GM23338 (cell line): ENCODE measurements at regions not wholly inside any gene's neighbourhood (a gene's known extent, or its start where the extent isn't known, plus 50 kb on each side); places are given as distances from the start of the nearest gene placed in this dataset.

Experiments used
- ATAC-seq: fragments of 200-7000 bp; cut with Tn5 transposase; 3 replicates; pipeline ENCODE4 v1.9.1; 2020
- DNase-seq: peaks from one replicate; pipeline ENCODE4 v3.0.0-alpha.2; 2015; ENCODE audit warnings: low spot score
- H2AFZ ChIP-seq: fragments of 200-600 bp; sonication (generic); 2 replicates; pipeline ENCODE4 v1.8.0; 2016; ENCODE audit warnings: antibody characterized with exemption, mild to moderate bottlenecking, moderate library complexity
- H3F3A ChIP-seq: fragments of 200-600 bp; sonication (generic); replicated peaks from 2 replicates; pipeline ENCODE4 v1.8.0; 2017; ENCODE audit warnings: antibody characterized with exemption, mixed run types, low read depth
- H3K27ac ChIP-seq: fragments of 200-600 bp; sonication (generic); 2 replicates; pipeline ENCODE4 v1.6.1; 2016; ENCODE audit warnings: low read depth
- H3K27me3 ChIP-seq: fragments of 200-600 bp; sonication (generic); 2 replicates; pipeline ENCODE4 v1.8.0; 2016; ENCODE audit warnings: mild to moderate bottlenecking, mixed run types, moderate library complexity; ENCODE audit not compliant: insufficient read depth
- H3K36me3 ChIP-seq: fragments of 200-600 bp; sonication (generic); 2 replicates; pipeline ENCODE4 v1.8.0; 2016; ENCODE audit warnings: mild to moderate bottlenecking; ENCODE audit not compliant: insufficient read depth
- H3K4me1 ChIP-seq: fragments of 200-600 bp; sonication (generic); 2 replicates; pipeline ENCODE4 v1.8.0; 2016; ENCODE audit warnings: mild to moderate bottlenecking, moderate library complexity; ENCODE audit not compliant: insufficient read depth
- H3K4me2 ChIP-seq: fragments of 200-600 bp; sonication (generic); 2 replicates; pipeline ENCODE4 v1.7.1; 2017; ENCODE audit warnings: mixed run types
- H3K4me3 ChIP-seq: fragments of 200-600 bp; sonication (generic); 2 replicates; pipeline ENCODE4 v1.6.1; 2016; ENCODE audit warnings: mixed run types
- H3K79me2 ChIP-seq: fragments of 200-600 bp; sonication (generic); replicated peaks from 2 replicates; pipeline ENCODE4 v1.8.0; 2017; ENCODE audit warnings: mild to moderate bottlenecking; ENCODE audit not compliant: insufficient read depth
- H3K9me2 ChIP-seq: fragments of 200-600 bp; sonication (generic); 2 replicates; pipeline ENCODE4 v1.8.0; 2017; ENCODE audit not compliant: insufficient read depth
- H4K20me1 ChIP-seq: fragments of 200-600 bp; sonication (generic); replicated peaks from 2 replicates; pipeline ENCODE4 v1.8.0; 2017; ENCODE audit warnings: mild to moderate bottlenecking; ENCODE audit not compliant: insufficient read depth
- H3K27ac Mint-ChIP-seq: 2 replicates; pipeline ENCODE4 v1.8.0; 2020; ENCODE audit warnings: inconsistent platforms, mild to moderate bottlenecking, moderate library complexity, mixed read lengths
- H3K27me3 Mint-ChIP-seq: 3 replicates; pipeline ENCODE4 v1.8.0; 2022; ENCODE audit warnings: low read depth, mild to moderate bottlenecking, moderate library complexity, mixed read lengths, inconsistent platforms; ENCODE audit not compliant: insufficient read depth, poor library complexity
- H3K36me3 Mint-ChIP-seq: 3 replicates; pipeline ENCODE4 v1.8.0; 2021; ENCODE audit warnings: low read depth, mild to moderate bottlenecking, inconsistent platforms, moderate library complexity, mixed read lengths
- H3K4me1 Mint-ChIP-seq: 3 replicates; pipeline ENCODE4 v1.8.0; 2020; ENCODE audit warnings: mild to moderate bottlenecking, inconsistent platforms, mixed read lengths
- H3K4me3 Mint-ChIP-seq: 3 replicates; pipeline ENCODE4 v1.8.0; 2021; ENCODE audit warnings: moderate library complexity, mild to moderate bottlenecking, inconsistent platforms, mixed read lengths
- H3K9me3 Mint-ChIP-seq: 3 replicates; pipeline ENCODE4 v1.8.0; 2020; ENCODE audit warnings: moderate library complexity, mild to moderate bottlenecking, inconsistent platforms, mixed read lengths
- EZH2phosphoT487 ChIP-seq: fragments of 200-600 bp; sonication (generic); IDR thresholded peaks from one replicate; pipeline ENCODE4 v1.8.1; 2018; ENCODE audit warnings: antibody characterized with exemption; ENCODE audit not compliant: unreplicated experiment
- ZNF331 ChIP-seq: fragments of 250-450 bp; sonication (Bioruptor Pico); IDR thresholded peaks from 2 replicates; pipeline ENCODE4 v1.5.0; 2020; ENCODE audit warnings: low read depth, mild to moderate bottlenecking, moderate library complexity
- TF ChIP-seq, protein P1 (sequence below): IDR thresholded peaks from one replicate; pipeline ENCODE4 v1.6.1; 2018; ENCODE audit warnings: antibody characterized with exemption; ENCODE audit not compliant: unreplicated experiment
- TF ChIP-seq, protein P2 (sequence below): fragments of 250-450 bp; sonication (Bioruptor Pico); IDR thresholded peaks from 2 replicates; pipeline ENCODE4 v1.5.0; 2020; ENCODE audit warnings: mild to moderate bottlenecking, moderate library complexity

DNA sequence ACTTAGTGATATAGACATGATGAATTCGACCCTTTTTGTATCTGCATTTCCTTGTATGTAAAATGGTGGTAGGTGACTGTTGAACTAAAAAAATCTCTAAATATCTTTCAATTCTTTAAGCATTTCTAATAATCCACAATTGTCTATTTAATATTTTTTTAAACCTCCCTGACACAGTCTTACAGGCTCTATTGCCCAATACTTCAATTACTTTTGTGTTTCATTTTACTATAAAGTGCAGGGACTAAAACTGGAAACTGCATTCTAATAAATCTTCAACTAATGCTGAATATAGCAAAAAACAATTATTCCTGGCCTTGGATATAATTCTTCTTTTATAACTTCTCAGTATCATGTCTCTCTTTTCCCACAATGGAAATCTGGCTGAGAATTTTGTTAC is 202.7 kb upstream of the PIK3R1 start:
- no peak for TF ChIP-seq ZNF331 (CRISPR knock-in tag)
- TF ChIP-seq, protein P1, sequence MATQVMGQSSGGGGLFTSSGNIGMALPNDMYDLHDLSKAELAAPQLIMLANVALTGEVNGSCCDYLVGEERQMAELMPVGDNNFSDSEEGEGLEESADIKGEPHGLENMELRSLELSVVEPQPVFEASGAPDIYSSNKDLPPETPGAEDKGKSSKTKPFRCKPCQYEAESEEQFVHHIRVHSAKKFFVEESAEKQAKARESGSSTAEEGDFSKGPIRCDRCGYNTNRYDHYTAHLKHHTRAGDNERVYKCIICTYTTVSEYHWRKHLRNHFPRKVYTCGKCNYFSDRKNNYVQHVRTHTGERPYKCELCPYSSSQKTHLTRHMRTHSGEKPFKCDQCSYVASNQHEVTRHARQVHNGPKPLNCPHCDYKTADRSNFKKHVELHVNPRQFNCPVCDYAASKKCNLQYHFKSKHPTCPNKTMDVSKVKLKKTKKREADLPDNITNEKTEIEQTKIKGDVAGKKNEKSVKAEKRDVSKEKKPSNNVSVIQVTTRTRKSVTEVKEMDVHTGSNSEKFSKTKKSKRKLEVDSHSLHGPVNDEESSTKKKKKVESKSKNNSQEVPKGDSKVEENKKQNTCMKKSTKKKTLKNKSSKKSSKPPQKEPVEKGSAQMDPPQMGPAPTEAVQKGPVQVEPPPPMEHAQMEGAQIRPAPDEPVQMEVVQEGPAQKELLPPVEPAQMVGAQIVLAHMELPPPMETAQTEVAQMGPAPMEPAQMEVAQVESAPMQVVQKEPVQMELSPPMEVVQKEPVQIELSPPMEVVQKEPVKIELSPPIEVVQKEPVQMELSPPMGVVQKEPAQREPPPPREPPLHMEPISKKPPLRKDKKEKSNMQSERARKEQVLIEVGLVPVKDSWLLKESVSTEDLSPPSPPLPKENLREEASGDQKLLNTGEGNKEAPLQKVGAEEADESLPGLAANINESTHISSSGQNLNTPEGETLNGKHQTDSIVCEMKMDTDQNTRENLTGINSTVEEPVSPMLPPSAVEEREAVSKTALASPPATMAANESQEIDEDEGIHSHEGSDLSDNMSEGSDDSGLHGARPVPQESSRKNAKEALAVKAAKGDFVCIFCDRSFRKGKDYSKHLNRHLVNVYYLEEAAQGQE: no peak
- TF ChIP-seq, protein P2, sequence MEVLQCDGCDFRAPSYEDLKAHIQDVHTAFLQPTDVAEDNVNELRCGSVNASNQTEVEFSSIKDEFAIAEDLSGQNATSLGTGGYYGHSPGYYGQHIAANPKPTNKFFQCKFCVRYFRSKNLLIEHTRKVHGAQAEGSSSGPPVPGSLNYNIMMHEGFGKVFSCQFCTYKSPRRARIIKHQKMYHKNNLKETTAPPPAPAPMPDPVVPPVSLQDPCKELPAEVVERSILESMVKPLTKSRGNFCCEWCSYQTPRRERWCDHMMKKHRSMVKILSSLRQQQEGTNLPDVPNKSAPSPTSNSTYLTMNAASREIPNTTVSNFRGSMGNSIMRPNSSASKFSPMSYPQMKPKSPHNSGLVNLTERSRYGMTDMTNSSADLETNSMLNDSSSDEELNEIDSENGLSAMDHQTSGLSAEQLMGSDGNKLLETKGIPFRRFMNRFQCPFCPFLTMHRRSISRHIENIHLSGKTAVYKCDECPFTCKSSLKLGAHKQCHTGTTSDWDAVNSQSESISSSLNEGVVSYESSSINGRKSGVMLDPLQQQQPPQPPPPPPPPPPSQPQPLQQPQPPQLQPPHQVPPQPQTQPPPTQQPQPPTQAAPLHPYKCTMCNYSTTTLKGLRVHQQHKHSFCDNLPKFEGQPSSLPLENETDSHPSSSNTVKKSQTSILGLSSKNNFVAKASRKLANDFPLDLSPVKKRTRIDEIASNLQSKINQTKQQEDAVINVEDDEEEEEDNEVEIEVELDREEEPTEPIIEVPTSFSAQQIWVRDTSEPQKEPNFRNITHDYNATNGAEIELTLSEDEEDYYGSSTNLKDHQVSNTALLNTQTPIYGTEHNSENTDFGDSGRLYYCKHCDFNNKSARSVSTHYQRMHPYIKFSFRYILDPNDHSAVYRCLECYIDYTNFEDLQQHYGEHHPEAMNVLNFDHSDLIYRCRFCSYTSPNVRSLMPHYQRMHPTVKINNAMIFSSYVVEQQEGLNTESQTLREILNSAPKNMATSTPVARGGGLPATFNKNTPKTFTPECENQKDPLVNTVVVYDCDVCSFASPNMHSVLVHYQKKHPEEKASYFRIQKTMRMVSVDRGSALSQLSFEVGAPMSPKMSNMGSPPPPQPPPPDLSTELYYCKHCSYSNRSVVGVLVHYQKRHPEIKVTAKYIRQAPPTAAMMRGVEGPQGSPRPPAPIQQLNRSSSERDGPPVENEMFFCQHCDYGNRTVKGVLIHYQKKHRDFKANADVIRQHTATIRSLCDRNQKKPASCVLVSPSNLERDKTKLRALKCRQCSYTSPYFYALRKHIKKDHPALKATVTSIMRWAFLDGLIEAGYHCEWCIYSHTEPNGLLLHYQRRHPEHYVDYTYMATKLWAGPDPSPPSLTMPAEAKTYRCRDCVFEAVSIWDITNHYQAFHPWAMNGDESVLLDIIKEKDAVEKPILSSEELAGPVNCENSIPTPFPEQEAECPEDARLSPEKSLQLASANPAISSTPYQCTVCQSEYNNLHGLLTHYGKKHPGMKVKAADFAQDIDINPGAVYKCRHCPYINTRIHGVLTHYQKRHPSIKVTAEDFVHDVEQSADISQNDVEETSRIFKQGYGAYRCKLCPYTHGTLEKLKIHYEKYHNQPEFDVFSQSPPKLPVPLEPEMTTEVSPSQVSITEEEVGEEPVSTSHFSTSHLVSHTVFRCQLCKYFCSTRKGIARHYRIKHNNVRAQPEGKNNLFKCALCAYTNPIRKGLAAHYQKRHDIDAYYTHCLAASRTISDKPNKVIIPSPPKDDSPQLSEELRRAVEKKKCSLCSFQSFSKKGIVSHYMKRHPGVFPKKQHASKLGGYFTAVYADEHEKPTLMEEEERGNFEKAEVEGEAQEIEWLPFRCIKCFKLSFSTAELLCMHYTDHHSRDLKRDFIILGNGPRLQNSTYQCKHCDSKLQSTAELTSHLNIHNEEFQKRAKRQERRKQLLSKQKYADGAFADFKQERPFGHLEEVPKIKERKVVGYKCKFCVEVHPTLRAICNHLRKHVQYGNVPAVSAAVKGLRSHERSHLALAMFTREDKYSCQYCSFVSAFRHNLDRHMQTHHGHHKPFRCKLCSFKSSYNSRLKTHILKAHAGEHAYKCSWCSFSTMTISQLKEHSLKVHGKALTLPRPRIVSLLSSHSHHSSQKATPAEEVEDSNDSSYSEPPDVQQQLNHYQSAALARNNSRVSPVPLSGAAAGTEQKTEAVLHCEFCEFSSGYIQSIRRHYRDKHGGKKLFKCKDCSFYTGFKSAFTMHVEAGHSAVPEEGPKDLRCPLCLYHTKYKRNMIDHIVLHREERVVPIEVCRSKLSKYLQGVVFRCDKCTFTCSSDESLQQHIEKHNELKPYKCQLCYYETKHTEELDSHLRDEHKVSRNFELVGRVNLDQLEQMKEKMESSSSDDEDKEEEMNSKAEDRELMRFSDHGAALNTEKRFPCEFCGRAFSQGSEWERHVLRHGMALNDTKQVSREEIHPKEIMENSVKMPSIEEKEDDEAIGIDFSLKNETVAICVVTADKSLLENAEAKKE: no peak
- TF ChIP-seq EZH2phosphoT487: no peak
- DNase-seq: no peak
- no peaks in the 10 kb centered on the region for H3F3A ChIP-seq
- no peak overlapping the region for H3K4me3 ChIP-seq
- peaks cover 4% of the 10 kb centered on the region; the same call in 2 of the 3 replicates for H3K36me3 Mint-ChIP-seq
- no peak overlapping the region for H2AFZ ChIP-seq
- no peaks in the 10 kb centered on the region for H3K27me3 ChIP-seq
- no peaks in the 10 kb centered on the region for H3K79me2 ChIP-seq
- H3K27me3 Mint-ChIP-seq: peaks cover 3% of the 10 kb centered on the region
- no peaks in the 10 kb centered on the region for H3K4me1 ChIP-seq
- no peaks in the 10 kb centered on the region for H3K4me1 Mint-ChIP-seq
- H3K9me2 ChIP-seq: 0 out of 2 replicates have a peak, but pooled peaks cover 9% of the 10 kb centered on the region
- H4K20me1 ChIP-seq: no peaks in the 10 kb centered on the region
- H3K36me3 ChIP-seq: no peaks in the 10 kb centered on the region
- no peak overlapping the region for H3K27ac ChIP-seq
- no peaks in the 10 kb centered on the region; the same call in 1 of the 3 replicates for H3K9me3 Mint-ChIP-seq
- no peak overlapping the region for H3K4me3 Mint-ChIP-seq
- no peak for ATAC-seq
- H3K27ac Mint-ChIP-seq: no peak overlapping the region
- no peak overlapping the region for H3K4me2 ChIP-seq
